Karpas-422 (cell line): ENCODE measurements at regions not wholly inside any gene's neighbourhood (a gene's known extent, or its start where the extent isn't known, plus 50 kb on each side); places are given as distances from the start of the nearest gene placed in this dataset.
"Not testable (repeated sequence)": the region's sequence is repeated elsewhere in the genome, so short reads cannot be mapped to it uniquely, and the experiment has no call there.

Experiments
- DNase-seq: peaks from one replicate; pipeline ENCODE4 v3.0.0-alpha.2; 2015
- H2AFZ ChIP-seq: fragments of 200-600 bp; sonication (generic); 2 replicates; pipeline ENCODE4 v1.6.1; 2014; ENCODE audit warnings: antibody characterized with exemption, low read length, mixed read lengths
- H3K27ac ChIP-seq: fragments of 200-600 bp; sonication (generic); 2 replicates; pipeline ENCODE4 v1.5.1; 2014; ENCODE audit warnings: mild to moderate bottlenecking, low read length, moderate library complexity
- H3K27me3 ChIP-seq: fragments of 200-600 bp; sonication (generic); 2 replicates; pipeline ENCODE4 v1.6.1; 2014; ENCODE audit warnings: low read length, mixed read lengths
- H3K36me3 ChIP-seq: fragments of 200-600 bp; sonication (generic); 2 replicates; pipeline ENCODE4 v1.6.1; 2014; ENCODE audit warnings: low read length, mixed read lengths; ENCODE audit not compliant: insufficient read depth
- H3K4me1 ChIP-seq: fragments of 200-600 bp; sonication (generic); 2 replicates; pipeline ENCODE4 v1.6.1; 2014; ENCODE audit warnings: mild to moderate bottlenecking, low read length, mixed read lengths
- H3K4me2 ChIP-seq: fragments of 200-600 bp; sonication (generic); 2 replicates; pipeline ENCODE4 v1.6.1; 2014; ENCODE audit warnings: low read length, low read depth, mild to moderate bottlenecking; ENCODE audit not compliant: poor library complexity, severe bottlenecking
- H3K4me3 ChIP-seq: fragments of 200-600 bp; sonication (generic); 2 replicates; pipeline ENCODE4 v1.5.1; 2014; ENCODE audit warnings: mild to moderate bottlenecking, antibody characterized with exemption, low read length, mixed read lengths
- H3K79me2 ChIP-seq: fragments of 200-600 bp; sonication (generic); 2 replicates; pipeline ENCODE4 v1.6.1; 2014; ENCODE audit warnings: mild to moderate bottlenecking, low read length, mixed read lengths
- H3K9ac ChIP-seq: fragments of 200-600 bp; sonication (generic); 2 replicates; pipeline ENCODE4 v1.6.0; 2014; ENCODE audit warnings: low read length
- H3K9me2 ChIP-seq: fragments of 200-600 bp; sonication (generic), shearing (Covaris generic); replicated peaks from 2 replicates; pipeline ENCODE4 v1.6.0; 2014; ENCODE audit warnings: mild to moderate bottlenecking, low read length, moderate library complexity; ENCODE audit not compliant: insufficient read depth
- H3K9me3 ChIP-seq: fragments of 300-700, 200-600 bp; sonication (generic); 2 replicates; pipeline ENCODE4 v1.6.1; 2014; ENCODE audit warnings: low read length, mixed read lengths
- H4K20me1 ChIP-seq: fragments of 200-600 bp; sonication (generic); 2 replicates; pipeline ENCODE4 v1.6.1; 2014; ENCODE audit warnings: mild to moderate bottlenecking, antibody characterized with exemption, low read length, low read depth; ENCODE audit not compliant: insufficient read depth

DNA sequence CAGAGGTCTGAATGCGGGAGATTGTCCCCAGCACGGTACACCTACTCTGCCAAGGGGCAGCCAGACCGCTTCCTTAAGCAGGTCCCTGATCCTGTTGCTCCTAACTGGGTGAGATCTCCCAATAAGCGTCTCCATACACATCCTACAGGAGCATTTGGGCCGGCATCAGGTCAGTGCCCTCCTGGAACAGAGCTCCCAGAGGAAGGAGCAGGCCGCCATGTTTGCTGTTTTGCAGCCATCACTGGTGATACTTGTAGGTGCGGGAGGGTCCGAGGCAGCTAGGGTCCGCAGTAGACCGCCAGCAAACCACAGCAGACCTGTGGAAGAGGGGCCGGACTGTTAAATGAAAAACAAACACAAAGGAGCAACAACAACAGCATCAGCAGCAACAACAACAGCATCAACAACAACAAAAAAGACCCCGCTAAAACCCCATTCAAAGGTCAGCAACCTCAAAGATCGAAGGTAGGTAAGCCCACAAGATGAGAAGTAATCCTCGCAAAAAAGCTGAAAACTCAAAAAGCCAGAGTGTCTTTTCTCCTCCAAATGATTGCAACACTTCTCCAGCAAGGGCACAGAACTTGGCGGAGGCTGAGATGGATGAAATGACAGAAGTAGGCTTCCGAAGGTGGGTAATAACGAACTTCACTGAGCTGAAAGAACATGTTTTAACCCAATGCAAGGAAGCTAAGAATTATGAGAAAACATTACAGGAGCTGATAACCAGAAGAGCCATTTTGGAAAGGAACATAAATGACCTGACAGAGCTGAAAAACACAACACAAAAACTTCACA lies 79.0 kb upstream of the CDH7 start:
- Histone ChIP-seq H3K9me3 (peaks cover 58% of the 10 kb centered on the region), H3K27me3 (no peaks in the 10 kb centered on the region), H2AFZ (no peak overlapping the region), H3K4me2 (no peak overlapping the region), H3K9ac (no peak overlapping the region), H3K4me1 (no peaks in the 10 kb centered on the region), H3K79me2 (no peaks in the 10 kb centered on the region), H4K20me1 (no peaks in the 10 kb centered on the region), H3K36me3 (no peaks in the 10 kb centered on the region), H3K4me3 (no peak overlapping the region), H3K9me2 (no peaks in the 10 kb centered on the region), H3K27ac (no peak overlapping the region)
- DNase-seq, result no peak

DNA sequence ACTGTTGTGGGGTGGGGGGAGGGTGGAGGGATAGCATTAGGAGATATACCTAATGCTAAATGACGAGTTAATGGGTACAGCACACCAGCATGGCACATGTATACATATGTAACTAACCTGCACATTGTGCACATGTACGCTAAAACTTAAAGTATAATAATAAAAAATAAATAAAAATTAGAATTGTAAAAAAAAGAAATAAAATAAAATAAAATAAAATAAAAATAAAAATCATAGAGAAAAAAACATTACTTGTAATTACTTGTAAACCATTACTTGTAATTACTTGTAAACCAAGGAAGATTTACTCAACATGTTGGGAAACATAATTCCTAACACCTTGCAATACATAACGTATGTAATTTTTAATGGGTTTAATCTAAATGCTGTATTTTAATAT lies 80.7 kb upstream of the CDH7 start:
- H3K27ac ChIP-seq, H3K27me3 ChIP-seq, H3K4me1 ChIP-seq, H3K9ac ChIP-seq, H4K20me1 ChIP-seq, H3K4me2 ChIP-seq, H3K9me2 ChIP-seq, H2AFZ ChIP-seq, DNase-seq, H3K79me2 ChIP-seq, H3K36me3 ChIP-seq, H3K4me3 ChIP-seq: not testable (repeated sequence)
- H3K9me3 ChIP-seq, result peaks cover 56% of the 10 kb centered on the region

DNA sequence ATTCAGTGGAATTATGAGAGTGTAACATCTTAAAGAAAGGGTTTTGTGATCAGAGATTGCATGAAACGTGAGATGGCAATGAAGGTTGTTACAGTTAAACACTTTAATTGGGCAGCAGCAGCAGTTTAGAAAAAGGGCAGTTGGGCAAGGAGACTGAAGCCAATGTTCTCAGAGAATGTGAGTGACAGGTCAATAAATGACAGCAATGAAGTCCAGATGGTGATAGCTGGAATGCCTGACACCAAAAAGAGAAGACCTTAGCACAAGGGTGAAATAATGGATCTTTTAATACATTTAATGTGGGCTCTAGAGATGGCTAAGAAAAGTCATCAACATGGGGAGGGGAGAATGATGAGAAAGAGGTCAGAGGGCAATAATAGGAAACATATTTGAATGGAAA lies 89.4 kb upstream of the CDH7 start:
- H3K4me2 ChIP-seq, result no peak overlapping the region
- peaks cover 39% of the 10 kb centered on the region for H3K9me3 ChIP-seq
- H3K4me1 ChIP-seq, result no peaks in the 10 kb centered on the region
- no peaks in the 10 kb centered on the region for H3K79me2 ChIP-seq
- no peaks in the 10 kb centered on the region for H3K9me2 ChIP-seq
- no peak overlapping the region for H3K4me3 ChIP-seq
- no peaks in the 10 kb centered on the region for H3K27me3 ChIP-seq
- H3K27ac ChIP-seq, result no peak overlapping the region
- no peak overlapping the region for H2AFZ ChIP-seq
- DNase-seq, result no peak
- H3K9ac ChIP-seq, result no peak overlapping the region
- H3K36me3 ChIP-seq, result no peaks in the 10 kb centered on the region
- no peaks in the 10 kb centered on the region for H4K20me1 ChIP-seq

DNA sequence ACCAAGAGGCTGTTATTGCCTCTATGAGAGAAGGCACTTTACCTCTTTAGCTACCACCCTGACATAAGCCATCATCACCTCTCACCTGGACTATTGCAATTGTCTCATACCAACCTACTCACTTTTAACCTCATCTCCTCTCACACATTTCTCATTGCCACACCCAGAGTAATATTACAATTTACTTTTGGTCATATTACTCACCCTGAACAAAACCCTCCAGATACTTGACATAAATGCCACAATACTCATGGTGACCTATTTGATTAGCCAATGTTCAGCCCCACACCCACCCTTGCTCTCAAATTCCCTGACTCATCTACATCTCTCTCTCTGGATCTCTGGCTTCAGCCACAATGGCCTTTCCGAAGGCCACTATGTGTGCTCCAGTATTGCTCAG lies 90.9 kb upstream of the CDH7 start:
- DNase-seq, result no peak
- no peaks in the 10 kb centered on the region for H3K27me3 ChIP-seq
- H3K9me2 ChIP-seq, result no peaks in the 10 kb centered on the region
- H3K79me2 ChIP-seq, result no peaks in the 10 kb centered on the region
- no peak overlapping the region for H3K27ac ChIP-seq
- no peaks in the 10 kb centered on the region for H3K4me1 ChIP-seq
- H2AFZ ChIP-seq, result no peak overlapping the region
- no peak overlapping the region for H3K4me3 ChIP-seq
- H3K4me2 ChIP-seq, result no peak overlapping the region
- no peak overlapping the region for H3K9ac ChIP-seq
- H3K36me3 ChIP-seq, result no peaks in the 10 kb centered on the region
- peaks cover 44% of the 10 kb centered on the region for H3K9me3 ChIP-seq
- no peaks in the 10 kb centered on the region for H4K20me1 ChIP-seq

DNA sequence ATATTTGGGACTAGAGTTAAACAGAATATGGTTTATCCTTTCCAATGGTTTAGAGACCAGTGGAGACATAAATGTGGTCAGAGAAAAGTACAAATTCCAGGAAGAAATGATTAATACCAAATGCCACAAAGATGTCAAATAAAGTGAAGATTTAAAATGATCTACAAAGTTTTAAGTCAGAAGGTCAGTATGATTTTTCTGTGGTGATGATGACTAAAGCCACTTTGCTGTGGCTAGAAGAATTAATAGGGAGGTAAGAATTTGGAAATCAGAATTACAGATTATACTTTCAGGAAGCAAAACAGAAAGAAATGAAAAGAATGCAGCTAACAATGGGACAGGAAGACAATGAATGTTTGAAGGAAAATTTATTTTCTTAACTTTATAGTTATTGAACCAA lies 91.5 kb upstream of the CDH7 start:
- Histone ChIP-seq H3K79me2 (no peaks in the 10 kb centered on the region), H3K9me2 (no peaks in the 10 kb centered on the region), H3K27me3 (no peaks in the 10 kb centered on the region), H4K20me1 (no peaks in the 10 kb centered on the region), H3K4me3 (no peak overlapping the region), H3K9ac (no peak overlapping the region), H3K4me1 (no peaks in the 10 kb centered on the region), H3K36me3 (no peaks in the 10 kb centered on the region), H3K4me2 (no peak overlapping the region), H2AFZ (no peak overlapping the region), H3K9me3 (peaks cover 43% of the 10 kb centered on the region), H3K27ac (no peak overlapping the region)
- DNase-seq, result no peak

DNA sequence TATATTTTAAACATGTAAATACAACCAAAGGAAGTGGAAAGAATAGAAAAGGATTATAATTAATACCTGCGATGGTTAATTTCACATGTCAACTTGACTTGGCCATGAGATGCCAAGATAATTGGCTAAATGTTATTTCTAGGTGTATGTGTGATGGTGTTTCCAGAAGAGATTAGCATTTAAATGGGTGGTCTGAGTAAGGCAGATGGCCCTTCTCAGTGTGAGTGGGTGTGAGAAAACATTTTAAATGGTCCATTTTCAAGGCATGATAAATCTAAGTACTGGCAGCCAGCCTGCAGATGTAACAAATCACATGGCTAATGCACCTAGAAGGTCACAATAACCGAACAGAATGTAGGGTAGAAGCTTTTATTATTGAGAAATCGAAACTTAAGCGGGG lies 99.6 kb upstream of the CDH7 start:
- Histone ChIP-seq H3K4me3 (no peak overlapping the region), H3K9me3 (peaks cover 48% of the 10 kb centered on the region), H3K27ac (no peak overlapping the region), H3K9me2 (no peaks in the 10 kb centered on the region), H3K9ac (no peak overlapping the region), H3K36me3 (no peaks in the 10 kb centered on the region), H3K4me2 (no peak overlapping the region), H2AFZ (no peak overlapping the region), H3K79me2 (no peaks in the 10 kb centered on the region), H4K20me1 (no peaks in the 10 kb centered on the region), H3K4me1 (no peaks in the 10 kb centered on the region), H3K27me3 (no peaks in the 10 kb centered on the region)
- DNase-seq, result no peak

DNA sequence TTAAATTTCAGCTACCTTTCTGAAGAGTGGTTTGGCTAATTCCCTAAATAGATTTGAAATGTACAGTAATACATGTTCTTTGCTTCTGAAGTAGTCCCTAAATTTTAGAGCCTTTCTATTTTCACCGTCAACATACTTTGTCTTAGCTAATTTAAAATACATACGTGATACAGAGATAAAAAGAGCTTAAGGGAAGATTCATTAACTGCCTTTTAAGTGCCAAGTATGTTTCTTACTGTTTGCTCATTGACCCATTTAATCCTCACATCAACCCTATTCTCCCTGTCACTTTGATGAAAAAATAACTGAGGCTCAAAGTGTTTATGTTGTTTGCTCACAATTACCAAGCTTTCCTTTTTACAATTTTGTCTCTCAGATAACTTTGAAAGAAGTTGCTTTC lies 118.6 kb upstream of the CDH7 start:
- Histone ChIP-seq H3K9me2 (no peaks in the 10 kb centered on the region), H3K4me2 (no peak overlapping the region), H3K9me3 (peaks cover 54% of the 10 kb centered on the region), H3K4me3 (no peak overlapping the region), H3K36me3 (no peaks in the 10 kb centered on the region), H3K79me2 (no peaks in the 10 kb centered on the region), H3K27me3 (no peaks in the 10 kb centered on the region), H3K9ac (no peak overlapping the region), H2AFZ (no peak overlapping the region), H3K27ac (no peak overlapping the region), H4K20me1 (no peaks in the 10 kb centered on the region), H3K4me1 (no peaks in the 10 kb centered on the region)
- DNase-seq, result no peak

DNA sequence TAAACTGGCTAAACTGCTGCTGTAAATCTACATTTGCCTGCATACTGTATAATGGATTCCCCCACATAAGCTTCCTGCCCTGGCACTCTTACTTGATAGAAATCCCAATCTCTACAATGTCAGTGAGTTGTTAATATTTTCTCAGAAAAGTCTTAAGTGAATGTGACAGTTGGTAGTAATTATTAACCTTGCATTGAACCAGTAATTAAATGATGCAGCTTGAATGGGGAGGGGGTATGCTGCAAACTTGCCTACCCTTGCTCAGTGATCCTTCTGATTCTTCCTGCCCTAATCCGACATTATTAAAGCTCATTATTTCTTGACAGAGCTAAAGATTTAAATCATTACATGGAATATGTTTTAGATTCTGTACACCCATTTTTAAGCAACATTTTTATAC lies 119.0 kb upstream of the CDH7 start:
- no peaks in the 10 kb centered on the region for H3K36me3 ChIP-seq
- H3K27me3 ChIP-seq, result no peaks in the 10 kb centered on the region
- H3K9me3 ChIP-seq, result peaks cover 54% of the 10 kb centered on the region
- no peak overlapping the region for H3K9ac ChIP-seq
- no peaks in the 10 kb centered on the region for H3K9me2 ChIP-seq
- no peak for DNase-seq
- H4K20me1 ChIP-seq, result no peaks in the 10 kb centered on the region
- no peak overlapping the region for H3K4me3 ChIP-seq
- H2AFZ ChIP-seq, result no peak overlapping the region
- no peak overlapping the region for H3K27ac ChIP-seq
- H3K4me2 ChIP-seq, result no peak overlapping the region
- H3K79me2 ChIP-seq, result no peaks in the 10 kb centered on the region
- no peaks in the 10 kb centered on the region for H3K4me1 ChIP-seq
